GM18511 (cell line): ENCODE measurements at regions not wholly inside any gene's neighbourhood (a gene's known extent, or its start where the extent isn't known, plus 50 kb on each side); places are given as distances from the start of the nearest gene placed in this dataset.

Experiments used
- ATAC-seq: cut with Tn5 transposase; IDR thresholded peaks from one replicate; pipeline ENCODE4 v1.9.1; 2021; ENCODE audit warnings: mild to moderate bottlenecking, moderate library complexity; ENCODE audit not compliant: unreplicated experiment

DNA sequence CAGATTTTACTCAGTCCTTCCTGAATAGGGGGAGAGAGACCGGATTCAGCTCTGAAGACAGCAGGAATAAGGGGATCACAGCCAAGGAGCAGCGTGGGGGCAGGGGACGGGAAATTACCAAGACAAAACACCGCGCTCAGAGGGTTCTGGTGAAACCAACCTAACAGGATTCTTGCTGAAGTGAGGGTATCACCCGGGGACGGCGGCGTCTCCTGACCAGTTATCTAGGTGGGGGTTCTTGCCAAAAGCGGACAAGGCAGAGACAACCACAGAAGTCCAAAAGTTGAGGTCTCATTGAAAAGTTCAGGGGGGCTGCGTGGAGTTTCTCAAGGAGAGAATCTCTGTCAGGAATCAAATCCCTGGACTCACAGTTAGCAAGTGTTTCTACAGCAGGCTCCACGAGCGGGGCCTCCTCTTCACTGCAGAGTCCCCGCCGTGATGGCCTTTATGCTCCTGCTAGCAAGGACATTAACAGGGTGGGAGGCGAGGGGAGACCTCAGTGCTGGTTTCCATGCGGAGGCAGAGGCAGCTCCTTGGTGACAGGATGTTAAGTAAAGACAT lies 291.0 kb downstream of the BRD1 start:
- no peak for ATAC-seq

DNA sequence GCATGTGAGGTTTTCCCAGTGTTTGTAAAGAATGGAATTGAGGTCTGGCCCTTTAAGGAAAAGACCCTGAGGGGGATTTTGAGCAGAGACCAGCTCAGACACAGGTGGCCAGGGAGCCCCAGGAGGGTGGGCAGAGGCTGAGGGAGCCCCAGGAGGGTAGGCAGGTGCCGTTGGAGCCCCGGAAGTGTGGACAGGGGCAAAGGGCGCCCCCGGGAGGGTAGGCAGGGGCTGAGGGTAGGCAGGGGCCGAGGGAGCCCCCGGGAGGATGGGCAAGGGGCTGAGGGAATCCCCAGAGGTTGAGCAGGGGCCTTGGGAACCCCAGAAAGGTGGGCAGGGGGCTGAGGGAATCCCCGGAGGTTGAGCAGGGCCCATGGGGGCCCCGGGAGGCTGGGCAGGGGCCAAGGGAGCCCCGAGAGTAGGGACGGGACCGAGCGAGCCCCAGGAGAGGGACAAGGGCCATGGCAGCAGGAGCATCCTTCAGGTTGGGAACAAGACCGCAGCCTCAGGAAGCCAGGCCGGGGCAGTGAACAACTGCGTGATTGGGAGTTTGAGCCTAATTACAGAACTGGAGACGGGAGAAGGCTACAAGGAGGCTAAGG lies 292.0 kb downstream of the BRD1 start:
- ATAC-seq, result no peak

DNA sequence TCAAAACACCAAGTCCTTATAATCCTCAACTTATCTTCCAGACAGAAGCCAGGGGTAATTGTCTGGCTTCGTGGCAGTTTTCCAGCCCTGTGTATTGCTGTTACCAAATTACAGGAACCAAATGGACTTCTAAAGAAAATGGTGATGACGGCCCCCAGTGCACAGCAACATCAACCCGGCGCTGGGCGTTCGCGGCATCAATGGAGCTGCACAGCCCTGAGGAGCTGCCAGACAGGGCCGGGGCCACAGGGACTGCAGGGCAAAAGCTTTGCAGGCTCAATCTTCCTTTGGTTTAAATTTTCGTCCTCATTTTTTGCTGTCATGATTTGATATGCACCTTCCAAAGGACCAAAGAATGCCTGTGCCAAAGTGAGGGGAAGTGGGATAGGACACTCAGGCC lies 292.5 kb downstream of the BRD1 start:
- ATAC-seq, result no peak

DNA sequence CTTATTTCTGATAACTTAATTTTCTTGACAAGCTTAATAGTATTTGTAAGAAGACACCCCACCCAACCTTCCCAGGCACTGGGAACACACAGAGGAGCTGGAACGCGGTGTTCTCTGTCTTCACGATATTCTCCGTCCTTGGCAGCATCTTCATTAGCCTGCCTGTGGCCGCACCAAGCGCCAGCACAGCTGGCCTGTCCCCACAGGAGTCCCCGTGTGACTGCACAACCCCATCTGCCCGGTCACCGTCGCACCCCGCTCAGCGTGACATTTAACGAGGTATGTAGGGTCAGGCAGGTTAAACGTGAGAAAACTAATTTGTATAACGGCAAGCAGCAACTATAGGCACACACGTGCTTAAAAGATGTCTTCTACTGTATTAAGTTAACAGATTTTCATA lies 293.3 kb downstream of the BRD1 start:
- no peak for ATAC-seq

DNA sequence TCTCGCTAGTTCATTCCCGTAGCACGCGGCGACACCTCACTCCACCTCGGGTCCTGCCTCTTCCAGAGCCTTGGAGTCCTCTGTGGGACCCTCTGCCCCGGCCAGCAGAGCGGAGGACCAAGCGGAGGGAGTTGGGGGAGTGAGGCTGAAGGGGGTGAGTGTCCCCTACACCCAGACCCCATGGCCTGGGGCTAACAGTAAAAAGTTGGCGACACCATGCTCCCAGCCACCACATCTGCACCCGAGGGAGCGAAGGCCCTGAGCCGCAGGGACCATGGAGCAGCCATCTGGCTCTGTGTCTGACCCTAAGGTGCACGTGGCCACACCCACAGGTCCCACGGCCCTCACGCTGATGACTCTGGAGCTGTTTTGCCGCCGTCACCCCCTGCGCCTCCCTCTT lies 293.8 kb downstream of the BRD1 start:
- ATAC-seq, result no peak

DNA sequence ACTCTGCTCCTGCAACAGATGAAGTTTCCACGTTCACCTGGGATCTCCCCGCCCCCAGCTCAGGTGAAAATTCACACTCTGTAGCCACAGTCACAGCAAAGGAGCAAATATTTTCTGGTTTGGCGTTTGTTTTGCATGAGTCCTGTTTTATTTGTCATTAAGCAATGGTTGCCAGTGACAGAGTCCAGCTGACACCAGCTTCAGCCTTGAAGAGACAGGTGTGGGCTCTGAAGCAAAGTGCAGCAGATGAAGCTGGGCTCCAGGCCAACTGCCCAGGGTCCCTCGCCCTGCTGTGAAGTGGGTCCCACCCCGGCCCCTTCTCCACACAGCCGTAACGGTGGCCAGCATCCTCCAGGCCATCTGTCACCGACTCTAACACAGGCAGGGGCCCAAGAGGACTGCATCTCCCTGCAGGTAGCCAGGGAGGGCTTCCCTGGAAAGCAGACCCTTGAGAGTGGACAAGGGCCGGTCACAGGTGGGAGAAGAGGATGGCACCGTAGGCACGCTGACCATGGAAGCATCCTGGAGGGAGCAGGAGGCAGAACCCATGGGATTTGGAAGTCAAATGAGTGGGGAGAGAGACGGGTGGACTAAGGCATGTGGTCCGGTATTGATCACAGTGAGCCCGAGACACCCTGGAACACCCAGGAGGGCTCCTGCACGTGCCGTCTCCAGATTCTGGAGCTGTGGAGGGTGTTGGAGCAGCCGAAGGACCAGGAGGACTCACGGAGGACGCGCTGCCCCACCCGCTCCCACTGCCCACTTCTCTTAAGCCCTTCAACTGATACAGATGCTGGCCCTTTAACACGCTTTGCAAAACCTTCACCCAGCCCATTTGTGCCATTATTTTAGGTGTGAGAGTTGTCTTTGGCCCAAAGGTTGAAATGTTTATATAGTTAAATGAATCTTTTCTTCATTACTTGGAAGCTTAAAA lies 294.5 kb downstream of the BRD1 start:
- no peak for ATAC-seq

DNA sequence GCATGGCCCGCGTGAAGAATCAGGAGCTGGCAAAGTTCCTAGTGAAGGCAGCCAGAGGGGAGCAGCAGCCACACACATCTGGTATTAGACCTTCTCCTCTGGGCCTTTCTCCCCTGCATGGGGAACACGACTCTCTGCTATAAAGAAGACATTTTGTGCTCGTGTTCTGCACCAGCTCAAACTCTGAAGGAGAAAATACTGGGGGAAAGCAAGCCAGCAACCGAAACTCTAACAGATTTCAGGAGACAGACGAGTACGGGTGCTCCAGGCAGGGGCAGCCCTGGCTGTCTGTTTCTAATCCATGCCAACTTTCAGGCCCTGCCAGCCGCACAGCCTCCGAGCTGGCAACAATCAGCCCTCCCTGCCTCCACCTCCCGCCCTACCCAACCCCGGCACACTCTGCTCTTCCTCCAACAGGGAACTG lies 296.3 kb downstream of the BRD1 start:
- no peak for ATAC-seq

DNA sequence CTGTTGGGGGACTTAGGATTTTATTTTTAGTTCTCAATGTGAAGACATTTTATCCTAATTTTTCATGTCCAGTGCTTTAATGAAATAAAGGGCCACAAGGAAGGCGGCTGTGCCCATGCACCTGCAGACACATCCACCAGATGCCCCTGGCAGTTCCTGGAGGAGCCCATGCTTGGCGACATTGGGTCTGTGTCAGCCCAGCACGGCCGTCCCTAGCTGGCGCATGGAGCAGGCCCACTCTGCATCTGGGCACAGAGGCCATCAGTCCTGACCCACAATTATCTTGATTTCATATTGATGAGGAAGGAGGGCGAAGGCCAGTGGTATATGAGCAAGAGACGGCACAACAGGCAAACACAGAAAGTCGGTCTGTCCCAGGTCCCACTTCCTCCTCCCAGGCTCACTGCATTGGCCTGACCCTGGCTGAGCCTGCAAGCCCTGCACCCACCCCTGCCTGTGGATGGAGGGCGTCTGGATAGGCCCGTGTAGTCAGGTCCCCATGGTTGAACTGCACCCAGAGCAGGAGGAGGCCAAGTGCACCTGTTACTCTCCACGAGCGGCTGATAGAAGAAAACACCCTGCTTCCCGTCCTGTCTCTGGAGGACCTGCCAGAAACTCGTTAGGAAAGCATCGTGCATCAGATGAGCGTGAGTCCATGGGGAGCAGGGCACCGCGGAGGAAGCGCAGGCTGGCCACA lies 296.9 kb downstream of the BRD1 start:
- no peak for ATAC-seq

DNA sequence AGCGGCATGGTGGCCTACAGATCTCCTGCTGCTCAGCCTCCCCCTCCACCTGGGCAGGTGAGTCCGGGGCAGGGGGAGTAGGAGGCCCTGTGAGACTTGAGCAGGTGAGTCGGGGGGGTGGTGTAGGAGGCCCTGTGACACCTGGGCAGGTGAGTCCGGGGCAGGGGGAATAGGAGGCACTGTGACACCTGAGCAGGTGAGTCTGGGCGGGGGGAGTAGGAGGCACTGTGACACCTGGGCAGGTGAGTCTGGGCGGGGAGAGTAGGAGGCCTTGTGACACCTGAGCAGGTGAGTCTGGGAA lies 299.3 kb downstream of the BRD1 start:
- no peak for ATAC-seq

DNA sequence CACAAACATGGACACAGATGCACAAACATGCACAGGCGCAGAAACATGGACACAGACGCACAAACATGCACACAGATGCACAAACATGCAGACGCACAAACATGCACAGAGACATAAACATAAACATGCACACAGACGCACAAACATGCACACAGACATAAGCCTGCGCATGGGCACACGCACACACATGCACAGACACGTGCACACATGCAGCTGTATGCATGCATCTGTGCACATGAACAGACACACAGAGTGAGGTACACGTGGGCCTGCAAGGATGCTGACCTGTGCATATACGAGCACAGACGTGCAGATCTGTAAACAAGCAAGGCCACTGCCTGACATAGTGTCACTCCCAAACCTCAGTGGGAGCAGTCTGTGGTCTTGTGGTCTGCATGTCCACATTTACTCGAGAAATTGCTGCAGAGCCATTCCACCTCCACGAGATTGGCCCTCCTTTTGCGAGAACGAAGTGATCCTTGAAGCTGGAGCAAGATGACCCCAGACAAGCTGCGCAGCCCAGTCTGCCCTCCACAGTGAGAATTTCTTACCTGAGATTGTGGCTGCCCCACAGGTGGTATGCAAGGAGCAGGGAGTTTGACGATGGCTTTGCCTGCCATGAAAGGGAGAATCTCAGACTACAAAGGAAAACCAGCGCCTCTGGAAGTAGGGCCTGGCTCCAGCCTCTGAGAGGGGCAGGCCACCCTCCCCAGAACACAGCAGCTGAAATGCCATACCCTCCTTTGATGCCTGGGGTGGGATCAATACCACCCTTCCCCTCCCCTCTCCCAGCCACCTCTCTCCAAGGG lies 299.9 kb downstream of the BRD1 start:
- no peak for ATAC-seq

DNA sequence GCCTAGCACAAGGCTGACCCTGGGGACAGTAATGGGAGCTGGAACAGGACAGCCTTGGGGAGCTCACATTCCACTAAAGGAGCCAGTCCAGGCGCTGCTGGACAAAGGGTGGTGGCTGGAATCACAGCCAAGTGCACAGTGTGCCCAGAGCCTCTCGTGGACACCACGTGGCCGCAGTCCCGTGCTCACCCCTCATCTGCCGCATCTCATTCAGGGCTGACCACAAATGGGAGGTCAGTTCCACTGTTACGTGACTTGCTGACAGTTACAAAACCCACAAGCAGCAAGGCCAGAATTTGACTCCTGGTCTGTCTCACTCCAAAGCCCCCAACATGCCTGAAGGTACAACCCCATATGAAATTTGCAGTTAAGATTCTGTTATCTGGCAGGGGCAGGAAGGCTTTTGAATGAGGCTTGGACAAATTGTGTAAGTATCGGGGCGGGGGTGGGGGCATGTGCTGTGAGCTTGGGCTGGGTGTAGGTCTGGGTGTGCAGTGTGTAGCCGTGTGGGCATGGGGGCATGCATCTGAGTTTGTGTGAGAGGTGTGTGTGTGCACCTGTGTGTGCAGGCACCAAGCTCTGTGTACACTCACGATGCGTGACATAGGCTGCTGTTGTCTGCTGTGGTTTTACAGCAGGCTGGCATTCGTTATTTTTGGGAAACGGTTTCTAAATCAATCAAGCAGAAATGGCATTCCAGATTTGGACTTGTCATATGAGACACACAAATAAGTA lies 301.7 kb downstream of the BRD1 start:
- ATAC-seq, result no peak

DNA sequence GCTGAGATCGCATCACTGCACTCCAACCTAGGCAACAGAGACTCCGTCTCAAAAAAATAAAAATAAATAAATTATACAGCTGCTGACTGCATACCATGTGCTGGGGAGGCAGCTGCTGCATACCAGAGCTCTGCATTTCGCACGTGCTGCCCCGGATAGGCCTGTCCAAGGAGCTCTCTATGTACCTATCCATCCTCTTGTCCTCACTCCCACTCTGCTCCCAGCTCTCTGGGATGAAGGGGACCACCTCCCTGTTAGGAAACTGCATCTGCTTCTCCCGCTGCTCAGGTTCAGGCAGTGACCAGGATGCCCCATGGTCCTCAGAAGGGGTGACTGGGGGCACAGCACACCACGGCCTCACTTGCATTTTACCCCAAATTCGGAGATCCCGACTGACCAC lies 302.3 kb downstream of the BRD1 start:
- ATAC-seq, result no peak

DNA sequence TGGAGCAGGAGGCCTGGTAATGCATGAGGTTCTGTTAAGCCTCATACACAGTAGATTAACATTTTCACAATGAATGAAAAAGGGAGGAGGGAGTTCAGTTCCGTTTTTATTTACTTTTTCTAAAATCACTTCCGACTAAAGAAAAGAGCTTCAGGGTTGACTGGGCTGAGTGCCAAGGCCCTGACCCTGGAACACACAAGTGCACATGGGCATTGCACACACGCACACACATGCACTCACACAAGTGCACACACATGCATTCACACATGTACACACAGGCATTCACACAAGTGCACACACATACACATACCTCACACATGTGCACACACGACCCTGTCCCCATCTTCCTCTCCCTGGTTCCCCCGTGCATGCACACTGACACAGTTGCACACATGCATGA lies 303.3 kb downstream of the BRD1 start:
- no peak for ATAC-seq

DNA sequence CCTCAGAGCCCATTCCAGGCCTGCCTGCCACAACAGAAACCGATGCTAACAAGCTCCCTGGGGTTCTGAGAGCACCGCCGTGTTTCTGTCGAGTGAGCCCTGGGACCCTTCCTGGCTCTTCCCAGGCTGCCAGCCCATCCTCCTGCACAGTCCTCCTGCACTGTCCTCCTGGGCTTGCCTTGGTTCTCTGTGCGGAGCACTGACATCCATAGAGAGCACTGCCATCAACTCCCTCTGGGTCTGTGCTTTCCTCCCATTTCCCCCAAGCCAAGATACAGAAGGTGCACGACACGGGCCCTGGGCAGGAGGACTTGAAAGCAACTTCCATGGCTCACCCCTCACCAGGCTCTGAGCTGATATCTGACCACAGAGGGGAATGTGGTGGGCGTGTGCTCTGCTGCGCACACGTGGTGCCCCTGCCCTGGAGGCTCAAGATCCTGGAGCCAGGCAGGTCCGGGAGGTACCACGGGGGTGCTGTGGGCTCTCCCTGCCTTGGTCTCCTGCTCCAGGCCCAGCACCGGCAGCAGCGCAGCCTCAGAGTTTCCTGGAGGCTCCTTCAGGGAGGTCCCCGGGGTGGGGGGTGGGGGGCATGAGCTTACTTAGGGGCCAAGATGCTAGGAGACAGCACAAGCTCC lies 304.2 kb downstream of the BRD1 start:
- no peak for ATAC-seq

DNA sequence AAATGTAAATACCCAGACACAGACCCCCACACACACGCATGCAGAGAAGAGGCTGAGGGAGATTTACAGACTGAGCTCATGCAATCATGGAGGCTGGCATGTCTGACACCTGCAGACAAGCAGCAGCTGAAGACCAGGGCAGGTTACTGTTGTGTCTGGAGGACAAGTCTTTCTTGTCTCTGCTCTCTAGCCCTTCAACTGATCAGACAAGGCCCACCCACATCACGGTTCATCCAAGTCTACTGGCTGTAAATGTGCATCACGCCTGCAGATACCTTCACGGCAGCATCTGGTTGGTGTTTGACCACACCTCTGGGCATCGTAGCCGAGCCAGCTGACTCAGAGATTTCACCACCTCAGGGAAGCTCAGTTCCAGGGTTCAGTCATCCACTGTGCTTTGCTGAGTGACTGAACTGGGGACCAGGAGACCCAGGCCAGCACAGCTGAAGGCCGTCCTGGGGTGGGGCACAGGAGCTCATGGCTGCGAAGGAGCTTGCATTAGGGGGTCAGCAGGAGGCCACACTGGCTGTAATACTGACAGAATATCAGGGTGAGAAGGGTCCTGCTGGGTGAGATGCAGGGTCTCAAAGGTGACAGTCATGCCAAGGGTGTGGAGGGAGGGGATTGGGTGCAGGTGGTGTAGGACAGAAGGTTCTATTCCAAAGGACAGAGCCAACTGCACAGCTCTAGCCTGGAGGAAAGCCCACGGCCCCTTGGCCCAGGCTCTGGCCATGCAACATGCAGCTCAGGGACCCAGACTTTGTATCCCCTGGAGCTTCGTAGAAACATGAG lies 304.9 kb downstream of the BRD1 start:
- no peak for ATAC-seq

DNA sequence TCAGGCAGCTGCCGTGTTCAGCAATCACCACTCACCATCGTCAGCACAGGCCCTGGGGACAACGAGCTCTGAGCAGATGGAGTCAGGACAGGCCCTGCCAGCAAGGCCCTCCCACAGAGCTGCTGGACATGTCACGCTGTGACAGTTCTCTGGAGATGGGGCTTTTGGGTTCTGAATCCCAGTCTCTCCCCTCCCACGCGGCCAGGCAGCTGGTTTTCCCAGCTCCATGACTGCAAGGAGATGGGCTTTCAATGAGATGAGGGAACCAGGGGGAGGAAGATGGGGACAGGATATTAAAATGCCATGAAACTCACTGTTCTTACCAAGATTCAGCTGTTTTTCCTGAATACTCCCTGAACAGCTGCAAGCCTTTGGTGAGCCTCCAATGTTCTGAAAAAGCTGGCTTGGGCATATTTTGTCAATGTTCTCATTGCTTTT lies 305.9 kb downstream of the BRD1 start:
- no peak for ATAC-seq

DNA sequence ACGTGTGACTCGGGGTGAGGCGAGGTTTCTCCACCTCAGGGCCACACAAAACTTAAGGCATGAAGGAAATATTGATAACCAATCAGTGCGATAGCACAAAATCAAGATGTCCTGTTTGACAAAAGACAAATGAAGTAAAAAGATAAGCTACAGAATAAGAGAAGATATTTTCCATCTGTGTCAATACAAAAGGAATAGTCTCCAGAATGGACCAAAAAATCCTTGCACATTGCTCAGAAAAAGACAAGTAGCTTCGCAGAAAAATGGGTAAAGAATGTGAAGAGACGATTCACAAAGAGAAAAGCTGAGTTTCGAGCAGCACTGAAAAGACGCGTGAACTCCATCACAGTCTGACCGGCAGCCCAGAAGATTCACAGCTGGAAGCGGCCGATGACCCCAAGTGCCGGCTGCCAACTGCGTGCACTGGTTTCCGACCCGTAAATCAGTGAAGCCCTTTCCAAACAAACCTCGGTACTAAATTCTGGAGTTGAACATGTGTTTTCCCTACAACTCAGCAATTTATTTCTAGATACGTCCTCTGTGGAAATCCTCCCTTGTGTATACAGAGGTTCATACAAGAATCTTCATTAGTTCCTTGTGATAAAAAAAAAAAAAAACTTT lies 308.4 kb downstream of the BRD1 start:
- no peak for ATAC-seq

DNA sequence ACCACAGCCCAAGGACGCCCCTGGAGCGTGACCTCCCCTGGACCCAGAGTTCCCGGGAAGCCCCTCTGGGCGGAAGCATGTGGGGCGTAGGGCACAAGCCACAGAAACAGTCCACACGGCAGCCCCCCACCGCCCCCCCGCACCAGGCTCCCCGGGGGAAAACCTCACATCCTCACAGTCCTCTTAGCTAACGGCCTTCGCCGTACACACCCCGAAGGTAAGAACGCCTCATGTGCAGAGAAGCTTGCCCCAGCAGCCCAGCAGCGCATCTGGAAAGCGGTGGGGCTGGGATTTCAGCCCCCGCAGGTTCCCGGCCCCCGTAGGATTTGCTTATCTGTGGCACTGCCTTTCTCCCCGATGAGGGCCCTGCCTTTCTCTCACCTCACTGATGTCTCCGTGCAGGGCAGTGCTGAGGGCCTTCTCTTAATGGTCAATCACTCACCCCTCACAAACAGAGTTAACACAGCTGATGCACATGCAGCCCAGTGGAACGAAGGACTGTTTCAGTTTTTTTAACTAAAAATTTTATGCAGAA lies 309.2 kb downstream of the BRD1 start:
- no peak for ATAC-seq
